ENCODE measurements at regions not wholly inside any gene's neighbourhood (a gene's known extent, or its start where the extent isn't known, plus 50 kb on each side); places are given as distances from the start of the nearest gene placed in this dataset.

DNA sequence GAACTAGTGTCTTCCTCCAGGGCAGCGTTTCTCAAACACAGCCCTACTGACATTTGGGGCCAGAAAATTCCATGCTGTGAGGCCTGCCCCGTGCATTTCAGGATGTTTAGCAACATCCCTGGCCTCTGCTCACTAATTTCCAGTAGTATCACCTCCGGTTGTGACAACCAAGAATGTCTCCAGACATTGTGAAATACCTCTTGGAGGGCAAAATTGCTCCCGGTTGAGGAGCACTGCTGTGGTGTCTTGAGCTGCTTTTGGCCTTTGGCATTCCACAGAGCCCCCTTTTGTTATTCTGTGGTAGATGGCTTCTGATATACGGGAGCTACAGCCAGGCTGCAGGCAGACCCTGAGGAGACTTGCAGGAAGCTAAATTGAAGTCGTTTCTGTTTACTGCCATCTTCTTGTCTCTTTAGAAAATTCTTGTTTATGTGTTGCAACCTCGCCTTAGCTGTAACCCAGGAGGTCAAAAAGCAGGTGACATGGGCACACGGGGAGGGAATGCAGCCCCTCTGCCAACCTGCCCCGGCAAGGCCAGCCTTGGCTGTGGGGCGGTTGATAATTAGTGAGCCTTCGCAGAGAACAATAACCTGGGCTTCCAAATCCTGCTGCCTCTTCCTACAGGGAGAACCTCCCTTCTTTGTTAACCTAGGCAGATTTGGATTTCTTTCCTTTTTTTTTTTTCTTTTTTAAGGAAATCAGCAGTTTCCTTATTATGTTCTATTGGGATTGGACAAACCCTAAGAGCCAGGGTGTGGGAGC is 74.7 kb upstream of the AKT3 start:
- no peaks in the 10 kb centered on the region for H3K9me3 ChIP-seq
- TF ChIP-seq, protein P1, sequence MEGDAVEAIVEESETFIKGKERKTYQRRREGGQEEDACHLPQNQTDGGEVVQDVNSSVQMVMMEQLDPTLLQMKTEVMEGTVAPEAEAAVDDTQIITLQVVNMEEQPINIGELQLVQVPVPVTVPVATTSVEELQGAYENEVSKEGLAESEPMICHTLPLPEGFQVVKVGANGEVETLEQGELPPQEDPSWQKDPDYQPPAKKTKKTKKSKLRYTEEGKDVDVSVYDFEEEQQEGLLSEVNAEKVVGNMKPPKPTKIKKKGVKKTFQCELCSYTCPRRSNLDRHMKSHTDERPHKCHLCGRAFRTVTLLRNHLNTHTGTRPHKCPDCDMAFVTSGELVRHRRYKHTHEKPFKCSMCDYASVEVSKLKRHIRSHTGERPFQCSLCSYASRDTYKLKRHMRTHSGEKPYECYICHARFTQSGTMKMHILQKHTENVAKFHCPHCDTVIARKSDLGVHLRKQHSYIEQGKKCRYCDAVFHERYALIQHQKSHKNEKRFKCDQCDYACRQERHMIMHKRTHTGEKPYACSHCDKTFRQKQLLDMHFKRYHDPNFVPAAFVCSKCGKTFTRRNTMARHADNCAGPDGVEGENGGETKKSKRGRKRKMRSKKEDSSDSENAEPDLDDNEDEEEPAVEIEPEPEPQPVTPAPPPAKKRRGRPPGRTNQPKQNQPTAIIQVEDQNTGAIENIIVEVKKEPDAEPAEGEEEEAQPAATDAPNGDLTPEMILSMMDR (IDR thresholded peaks at IDR 0.05): no peak

DNA sequence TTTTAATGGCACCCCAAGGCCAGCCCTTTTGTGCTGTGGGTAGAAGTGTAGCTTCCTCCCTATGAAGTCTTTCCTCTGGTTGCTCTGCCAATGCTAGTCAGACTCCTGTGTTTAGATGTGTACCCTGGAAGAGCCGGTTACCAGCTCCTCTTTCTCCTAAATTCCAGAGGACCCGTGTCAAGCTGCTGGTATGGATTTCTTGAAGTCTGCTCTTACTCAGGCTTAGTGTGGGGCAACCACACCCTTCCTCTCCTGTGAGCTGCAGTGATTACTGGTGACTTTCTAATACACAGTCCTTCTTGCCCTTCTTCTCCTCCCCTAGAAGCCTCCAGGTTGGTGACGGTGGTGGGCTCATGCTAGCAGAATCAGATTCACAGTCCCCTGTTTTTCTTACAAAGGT is 74.1 kb upstream of the AKT3 start:
- ATAC-seq (no peak), DNase-seq (no peak)
- no peaks in the 10 kb centered on the region for H3K36me3 ChIP-seq
- H3K4me1 ChIP-seq: peaks cover 0 to 10% of the 10 kb centered on the region in 2 donors
- H3K27me3 ChIP-seq: peaks cover 0 to 10% of the 10 kb centered on the region in 2 donors
- no peak overlapping the region for H3K4me3 ChIP-seq
- H3K27ac ChIP-seq: no peak overlapping the region
- H3K9me3 ChIP-seq: no peaks in the 10 kb centered on the region
- intact Hi-C loops (cut with DNase I): no loop called here
- TF ChIP-seq, protein P1 (IDR thresholded peaks at IDR 0.05): no peak

More for the DNA sequence above, 74.7 kb upstream of the AKT3 start:
- Histone ChIP-seq H3K27ac (no peak overlapping the region), H3K4me1 (peaks cover 0 to 10% of the 10 kb centered on the region in 2 donors), H3K4me3 (no peak overlapping the region), H3K27me3 (peaks cover 0 to 5% of the 10 kb centered on the region in 2 donors), H3K36me3 (no peaks in the 10 kb centered on the region)
- DNase-seq (no peak), ATAC-seq (no peak)
- intact Hi-C loops (cut with DNase I): no loop called here

GRCh38 chr1:243923292-243924171 is 73.5 kb upstream of the AKT3 start:
- Histone ChIP-seq H3K27me3 (peaks cover 4 to 12% of the 10 kb centered on the region in 2 donors), H3K9me3 (no peaks in the 10 kb centered on the region), H3K4me1 (peaks cover 0 to 10% of the 10 kb centered on the region in 2 donors), H3K4me3 (no peak overlapping the region), H3K27ac (no peak overlapping the region), H3K36me3 (no peaks in the 10 kb centered on the region)
- ATAC-seq (no peak), DNase-seq (no peak)
- TF ChIP-seq, protein P1 (IDR thresholded peaks at IDR 0.05): no peak
- intact Hi-C loops (cut with DNase I): no loop called here

DNA sequence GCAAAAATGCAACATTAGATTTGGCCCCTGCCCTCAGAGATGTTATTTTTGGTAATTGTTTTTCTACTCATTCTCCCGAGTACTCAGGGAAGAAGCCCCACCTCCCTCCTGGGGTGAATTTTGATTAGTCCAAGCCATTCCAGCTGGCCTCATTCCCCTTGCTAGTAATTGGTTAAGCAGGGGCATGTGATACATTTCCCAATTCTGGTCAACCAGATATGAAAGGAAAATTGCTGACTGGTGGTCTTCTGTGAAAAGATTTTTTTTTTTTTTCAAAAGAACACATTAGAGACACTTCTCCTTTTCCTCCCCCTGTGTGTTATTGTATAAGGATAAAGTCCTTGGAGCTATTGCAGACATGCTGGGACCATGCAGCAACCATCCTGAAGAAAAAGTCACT is 71.1 kb upstream of the AKT3 start:
- Histone ChIP-seq H3K27ac (no peak overlapping the region), H3K27me3 (peaks cover 22 to 36% of the 10 kb centered on the region in 2 donors), H3K4me3 (no peak overlapping the region), H3K9me3 (no peaks in the 10 kb centered on the region), H3K4me1 (peaks cover 6 to 28% of the 10 kb centered on the region in 2 donors), H3K36me3 (no peaks in the 10 kb centered on the region)
- intact Hi-C loops (cut with DNase I): no loop called here
- ATAC-seq (no peak), DNase-seq (no peak)
- TF ChIP-seq, protein P1 (IDR thresholded peaks at IDR 0.05): no peak
